ENCODE measurements at regions not wholly inside any gene's neighbourhood (a gene's known extent, or its start where the extent isn't known, plus 50 kb on each side); places are given as distances from the start of the nearest gene placed in this dataset.

GRCh38 chr6:8672882-8673281 lies 237.5 kb upstream of the SLC35B3 start:
- no peak for DNase-seq (ENCODE audit: low read depth in 2 of 2)

GRCh38 chr6:8670792-8671191 lies 235.4 kb upstream of the SLC35B3 start:
- DNase-seq (ENCODE audit: low read depth in 2 of 2), result no peak

GRCh38 chr6:8664700-8665099 lies 229.4 kb upstream of the SLC35B3 start:
- DNase-seq (ENCODE audit: low read depth in 2 of 2), result no peak

- DNase-seq (ENCODE audit: low read depth in 2 of 2), result no peak
Measured at GRCh38 chr6:8664070-8664469, 228.7 kb upstream of the SLC35B3 start.

- no peak for DNase-seq (ENCODE audit: low read depth in 2 of 2)
Measured at GRCh38 chr6:8659404-8660189, 224.3 kb upstream of the SLC35B3 start.

- no peak for DNase-seq (ENCODE audit: low read depth in 2 of 2)
Measured at GRCh38 chr6:8658416-8658815, 223.1 kb upstream of the SLC35B3 start.

GRCh38 chr6:8657522-8657921 lies 222.2 kb upstream of the SLC35B3 start:
- no peak for DNase-seq (ENCODE audit: low read depth in 2 of 2)

GRCh38 chr6:8655670-8656454 lies 220.5 kb upstream of the SLC35B3 start:
- no peak for DNase-seq (ENCODE audit: low read depth in 2 of 2)

GRCh38 chr6:8652710-8653109 lies 217.4 kb upstream of the SLC35B3 start:
- no peak for DNase-seq (ENCODE audit: low read depth in 2 of 2)

- no peak for DNase-seq (ENCODE audit: low read depth in 2 of 2)
Measured at GRCh38 chr6:8651998-8652397, 216.7 kb upstream of the SLC35B3 start.

- DNase-seq (ENCODE audit: low read depth in 2 of 2), result no peak
Measured at GRCh38 chr6:8645212-8645611, 209.9 kb upstream of the SLC35B3 start.

GRCh38 chr6:8644306-8644705 lies 209.0 kb upstream of the SLC35B3 start:
- DNase-seq (ENCODE audit: low read depth in 2 of 2), result no peak

- no peak for DNase-seq (ENCODE audit: low read depth in 2 of 2)
Measured at GRCh38 chr6:8642854-8643253, 207.5 kb upstream of the SLC35B3 start.

- no peak for DNase-seq (ENCODE audit: low read depth in 2 of 2)
Measured at GRCh38 chr6:8642131-8642530, 206.8 kb upstream of the SLC35B3 start.

- DNase-seq (ENCODE audit: low read depth in 2 of 2), result no peak
Measured at GRCh38 chr6:8639928-8640649, 204.7 kb upstream of the SLC35B3 start.

- DNase-seq (ENCODE audit: low read depth in 2 of 2), result no peak
Measured at GRCh38 chr6:8637896-8638597, 202.7 kb upstream of the SLC35B3 start.

- no peak for DNase-seq (ENCODE audit: low read depth in 2 of 2)
Measured at GRCh38 chr6:8633762-8634161, 198.4 kb upstream of the SLC35B3 start.

- DNase-seq (ENCODE audit: low read depth in 2 of 2), result no peak
Measured at GRCh38 chr6:8628736-8629135, 193.4 kb upstream of the SLC35B3 start.

- no peak for DNase-seq (ENCODE audit: low read depth in 2 of 2)
Measured at GRCh38 chr6:8628063-8628462, 192.7 kb upstream of the SLC35B3 start.

- DNase-seq (ENCODE audit: low read depth in 2 of 2), result no peak
Measured at GRCh38 chr6:8627085-8627861, 191.9 kb upstream of the SLC35B3 start.

GRCh38 chr6:8624665-8625064 lies 189.3 kb upstream of the SLC35B3 start:
- no peak for DNase-seq (ENCODE audit: low read depth in 2 of 2)

All from stimulated activated CD4-positive, alpha-beta T cell treated with anti-CD3 and anti-CD28 coated beads, Interleukin-1b, Interleukin-23, amount 100 ng/mL, for 4 hours (primary cell).